GM18498 (cell line): ENCODE measurements at regions not wholly inside any gene's neighbourhood (a gene's known extent, or its start where the extent isn't known, plus 50 kb on each side); places are given as distances from the start of the nearest gene placed in this dataset.
"Not testable (repeated sequence)": the region's sequence is repeated elsewhere in the genome, so short reads cannot be mapped to it uniquely, and the experiment has no call there.

Experiments used
- ATAC-seq: cut with Tn5 transposase; IDR thresholded peaks from one replicate; pipeline ENCODE4 v1.9.1; 2021; ENCODE audit warnings: mild to moderate bottlenecking, moderate library complexity; ENCODE audit not compliant: unreplicated experiment

GRCh38 chr6:80942911-80943310, 809.6 kb downstream of the TENT5A start:
- no peak for ATAC-seq

GRCh38 chr6:80940976-80941375, 811.5 kb downstream of the TENT5A start:
- no peak for ATAC-seq

GRCh38 chr6:80940571-80940970, 811.9 kb downstream of the TENT5A start:
- no peak for ATAC-seq

GRCh38 chr6:80939898-80940297, 812.6 kb downstream of the TENT5A start:
- ATAC-seq, result no peak

DNA sequence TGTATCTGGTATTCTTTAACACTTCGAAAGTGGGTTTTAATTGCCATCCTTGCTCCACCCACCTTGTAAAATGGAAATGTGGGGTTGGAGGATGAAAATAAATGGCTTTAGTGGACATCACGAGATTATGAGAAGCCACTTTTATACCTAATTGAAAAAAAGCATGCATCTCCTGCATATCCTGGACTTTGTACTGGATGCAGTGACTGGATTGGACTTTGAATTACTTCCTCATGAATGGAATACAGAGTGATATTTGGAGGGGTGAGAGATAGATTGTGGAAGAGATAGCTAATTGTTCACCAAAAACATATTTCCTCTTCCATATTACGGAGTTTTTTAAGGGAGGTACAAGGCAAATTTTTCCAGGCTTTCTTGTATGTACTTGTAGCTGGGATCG, 813.0 kb downstream of the TENT5A start:
- no peak for ATAC-seq

DNA sequence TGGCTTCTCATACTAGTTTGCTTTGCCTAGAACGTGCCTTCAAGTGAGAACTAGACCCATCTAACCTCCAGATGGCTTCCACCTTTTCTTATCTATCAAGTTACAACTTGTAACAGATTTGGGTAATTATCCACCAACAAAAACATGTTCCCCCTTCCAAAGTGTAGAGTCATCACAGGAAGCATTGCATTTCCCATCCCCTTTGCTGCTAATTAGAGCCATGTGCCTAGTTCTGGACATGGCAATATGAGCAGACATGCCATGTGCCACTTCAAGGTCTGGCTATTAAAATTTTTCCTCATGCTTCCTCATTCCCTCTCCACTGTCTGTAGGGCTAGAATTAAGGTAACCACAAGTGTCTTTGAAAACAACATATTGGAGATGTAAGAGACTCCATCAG, 814.4 kb downstream of the TENT5A start:
- ATAC-seq, result no peak

- ATAC-seq, result no peak
These were observed 820.1 kb downstream of the TENT5A start for GRCh38 chr6:80932359-80932758.

- no peak for ATAC-seq
These were observed 822.1 kb downstream of the TENT5A start for GRCh38 chr6:80930376-80930775.

DNA sequence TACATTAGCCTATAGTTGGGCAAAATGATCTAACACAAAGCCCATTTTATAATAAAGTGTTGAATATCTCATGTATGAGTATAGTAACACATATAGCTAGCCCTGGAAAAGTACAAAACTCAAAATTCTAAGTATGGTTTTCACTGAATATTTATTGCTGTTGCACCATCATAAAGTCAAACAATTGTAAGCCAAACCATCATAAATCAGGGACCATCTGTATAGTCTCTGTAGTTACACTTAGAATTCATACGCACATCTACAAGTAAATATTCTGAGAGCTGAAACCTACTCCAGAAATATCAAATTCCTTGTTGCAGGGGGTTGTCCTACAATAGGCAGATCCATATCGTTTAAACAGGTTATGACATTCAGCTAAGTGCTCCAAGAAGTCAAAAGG, 817.3 kb downstream of the BCKDHB start:
- no peak for ATAC-seq

DNA sequence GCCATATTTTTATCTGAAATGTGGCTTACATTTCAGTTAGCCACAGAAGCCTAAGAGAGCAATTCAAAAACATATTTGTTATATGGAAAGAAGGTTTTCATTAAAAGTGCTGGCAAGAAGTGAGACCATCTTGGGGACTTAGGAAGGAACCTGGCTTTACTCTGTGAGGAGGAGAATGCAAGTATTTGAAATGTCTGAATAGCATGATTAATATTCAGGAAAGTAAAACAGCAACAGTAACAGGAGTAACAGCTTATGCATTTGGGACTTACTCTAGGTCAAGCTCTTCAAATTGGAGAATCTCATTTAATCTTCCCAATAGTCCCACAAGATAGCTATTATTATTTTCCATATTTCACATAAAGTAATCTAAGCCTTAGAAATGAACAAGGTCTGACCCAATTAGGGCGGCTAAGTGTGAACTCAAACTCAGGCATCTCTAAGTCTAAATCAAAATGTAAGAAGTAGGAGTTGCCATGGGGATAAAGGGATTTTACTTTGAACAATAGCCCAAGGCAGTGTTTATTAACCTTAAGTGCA, 816.5 kb downstream of the BCKDHB start:
- no peak for ATAC-seq

DNA sequence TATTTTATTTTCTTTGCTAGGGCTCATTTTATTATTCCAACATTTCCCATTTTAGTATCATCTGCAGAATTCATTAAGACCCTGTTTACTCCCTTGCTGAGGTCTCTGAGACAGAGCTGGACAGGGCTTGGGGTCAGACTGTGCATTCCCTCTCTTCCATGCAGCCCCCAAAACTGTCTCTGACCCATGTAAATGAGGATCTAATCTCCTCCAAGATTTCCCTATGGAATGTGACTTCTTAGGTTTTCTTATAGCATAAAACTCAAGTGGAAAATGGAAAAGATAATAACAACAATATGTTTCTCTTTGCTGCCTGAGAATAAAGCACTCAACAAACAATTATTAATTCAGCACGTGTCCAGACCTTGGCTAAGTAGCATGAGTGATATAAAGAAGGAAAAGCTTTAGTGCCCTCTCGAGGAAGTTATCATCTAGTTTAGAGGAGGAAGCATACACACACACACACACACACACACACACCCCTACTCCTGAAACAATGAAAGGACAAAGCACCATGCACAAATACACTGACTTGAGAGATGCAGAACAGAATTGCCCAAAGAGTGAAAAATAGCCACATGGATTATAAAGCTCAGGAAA, 815.5 kb downstream of the BCKDHB start:
- no peak for ATAC-seq

- ATAC-seq, result no peak
These were observed 801.4 kb downstream of the BCKDHB start for GRCh38 chr6:80907831-80908230.

DNA sequence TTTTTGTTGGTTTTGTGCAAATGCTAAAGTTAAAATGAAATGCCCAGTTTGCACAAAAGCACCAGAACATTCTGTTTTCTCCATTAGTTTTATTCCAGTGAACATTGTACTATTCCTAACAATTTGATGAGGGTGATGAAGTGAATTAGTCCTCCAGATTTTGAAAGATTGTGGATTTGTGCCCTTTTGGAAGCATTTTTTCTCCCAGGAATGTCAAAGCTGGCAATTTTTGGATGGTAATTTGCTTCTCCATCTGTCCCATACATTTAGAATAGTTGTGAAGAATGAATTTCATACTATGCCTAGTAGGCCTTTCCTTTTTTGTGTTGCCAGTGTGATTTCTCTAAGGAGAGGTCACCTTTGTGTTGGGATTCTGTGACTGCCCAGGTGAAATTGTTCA, 797.2 kb downstream of the BCKDHB start:
- no peak for ATAC-seq

DNA sequence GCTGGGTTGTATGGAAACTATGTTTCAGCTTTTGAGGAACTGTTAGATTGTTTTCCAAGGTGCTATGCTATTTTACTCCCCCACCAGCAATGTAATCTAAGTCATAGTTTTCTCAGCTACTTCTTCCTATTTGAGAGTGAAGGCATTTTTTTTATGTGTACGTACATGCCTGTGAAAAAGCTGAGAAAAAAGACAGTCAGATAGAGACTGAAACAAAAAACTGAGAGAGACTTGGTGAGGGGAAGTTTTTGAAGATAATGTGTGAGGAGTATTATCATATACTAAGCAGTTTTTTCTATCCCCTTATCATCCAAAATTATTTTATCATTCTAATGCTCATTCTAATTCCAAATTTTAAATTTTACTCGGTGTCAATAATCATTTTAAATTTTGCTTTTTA, 780.0 kb downstream of the BCKDHB start:
- peak; percentile 90 for ATAC-seq

DNA sequence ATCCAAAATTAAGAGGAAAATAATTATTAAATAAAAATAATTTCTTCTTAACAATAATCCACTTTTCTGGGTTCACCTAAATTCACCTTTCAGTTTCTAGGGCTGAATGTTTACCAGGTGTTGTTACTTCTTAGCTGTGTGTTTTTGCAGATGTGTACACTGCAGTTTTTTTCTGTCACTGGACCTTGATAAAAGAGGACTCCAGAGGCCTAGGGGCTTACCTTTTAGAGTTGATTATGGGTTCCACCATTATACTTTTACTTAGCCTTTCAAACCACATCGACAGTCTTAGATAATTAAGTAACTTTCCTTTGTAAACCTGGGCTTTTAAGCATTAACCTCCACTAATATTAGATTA, 766.5 kb downstream of the BCKDHB start:
- ATAC-seq, result no peak

DNA sequence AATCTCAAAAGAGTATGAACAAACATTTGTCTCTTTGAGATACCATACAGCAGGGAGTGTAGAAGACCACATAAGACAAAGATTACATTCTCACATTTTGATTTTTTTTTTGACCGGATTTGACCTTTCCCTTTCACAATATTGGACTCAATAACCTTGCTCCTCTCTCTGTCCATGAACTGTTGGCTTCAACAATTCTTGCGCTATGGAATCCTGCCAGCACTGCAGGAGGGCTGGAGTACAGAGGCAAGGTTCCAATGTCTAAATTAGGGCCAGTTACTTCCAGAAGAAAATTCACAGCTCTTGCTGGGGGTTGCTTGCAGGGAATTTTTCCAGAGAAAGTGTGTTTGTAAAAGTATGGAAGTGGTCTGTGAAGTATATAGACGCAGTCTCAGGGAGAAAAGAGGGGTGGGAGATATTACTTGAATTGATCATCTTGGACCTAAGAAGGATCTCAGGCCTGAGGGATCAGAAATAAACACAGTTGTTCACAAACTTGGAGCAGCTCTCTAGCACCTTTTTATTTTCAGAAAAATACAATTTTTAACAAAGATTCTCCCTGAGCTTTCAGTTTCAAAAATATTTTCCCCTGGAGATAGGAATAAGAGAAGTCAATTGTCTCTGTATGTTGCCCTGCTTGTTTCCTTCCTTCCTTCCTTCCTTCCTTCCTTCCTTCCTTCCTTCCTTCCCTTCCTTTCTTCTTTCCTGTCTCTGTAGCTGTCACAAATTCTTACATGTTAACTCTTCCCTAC, 765.9 kb downstream of the BCKDHB start:
- ATAC-seq, result no peak

- ATAC-seq, result no peak
These were observed 756.3 kb downstream of the BCKDHB start for GRCh38 chr6:80862756-80863155.

DNA sequence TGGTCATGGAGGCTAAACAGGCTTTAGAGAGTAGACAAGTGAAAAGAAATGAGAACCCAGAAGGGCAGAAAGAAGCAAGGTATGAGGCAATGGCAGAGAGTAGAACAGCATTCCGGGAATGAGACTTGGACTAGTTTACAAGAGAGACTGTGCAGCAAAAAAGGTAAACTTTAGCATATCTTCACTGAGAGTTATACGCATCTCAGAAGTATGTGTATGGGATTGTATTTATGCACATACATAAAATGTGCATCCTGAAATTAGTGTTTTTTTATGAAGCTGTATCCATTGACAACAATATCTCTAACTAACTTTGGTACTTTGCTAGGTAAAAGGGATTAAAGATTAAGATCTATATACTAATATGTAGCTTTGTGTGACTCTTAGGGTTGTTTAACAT, 753.6 kb downstream of the BCKDHB start:
- no peak for ATAC-seq

DNA sequence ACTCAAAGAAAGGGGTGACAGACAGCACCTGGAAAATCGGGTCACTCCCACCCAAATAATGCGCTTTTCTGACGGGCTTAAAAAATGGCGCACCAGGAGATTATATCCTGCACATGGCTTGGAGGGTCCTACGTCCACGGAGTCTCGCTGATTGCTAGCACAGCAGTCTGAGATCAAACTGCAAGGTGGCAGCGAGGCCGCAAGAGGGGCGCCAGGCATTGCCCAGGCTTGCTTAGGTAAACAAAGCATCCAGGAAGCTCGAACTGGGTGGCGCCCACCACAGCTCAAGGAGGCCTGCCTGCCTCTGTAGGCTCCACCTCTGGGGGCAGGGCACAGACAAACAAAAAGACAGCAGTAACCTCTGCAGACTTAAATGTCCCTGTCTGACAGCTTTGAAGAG, 741.5 kb downstream of the BCKDHB start:
- not testable (repeated sequence) for ATAC-seq

DNA sequence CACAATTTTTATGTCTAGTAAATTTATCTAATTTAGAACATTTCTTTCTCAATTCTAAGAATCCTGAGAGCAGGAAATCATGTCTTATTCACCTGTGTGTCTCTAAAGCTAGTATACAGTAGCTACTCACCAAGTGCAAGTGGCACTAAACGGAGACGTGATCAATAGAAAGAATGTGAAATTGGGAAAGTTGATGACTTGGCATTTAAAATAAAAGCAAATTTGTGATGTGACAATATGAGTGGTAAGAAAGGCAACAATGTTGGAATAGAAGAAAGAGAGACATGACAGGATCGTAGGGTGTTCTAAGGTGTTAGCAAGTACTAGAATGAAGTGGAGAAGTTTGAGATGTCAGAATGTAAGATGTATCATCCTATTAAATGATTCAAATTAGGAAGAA, 725.9 kb downstream of the BCKDHB start:
- no peak for ATAC-seq

DNA sequence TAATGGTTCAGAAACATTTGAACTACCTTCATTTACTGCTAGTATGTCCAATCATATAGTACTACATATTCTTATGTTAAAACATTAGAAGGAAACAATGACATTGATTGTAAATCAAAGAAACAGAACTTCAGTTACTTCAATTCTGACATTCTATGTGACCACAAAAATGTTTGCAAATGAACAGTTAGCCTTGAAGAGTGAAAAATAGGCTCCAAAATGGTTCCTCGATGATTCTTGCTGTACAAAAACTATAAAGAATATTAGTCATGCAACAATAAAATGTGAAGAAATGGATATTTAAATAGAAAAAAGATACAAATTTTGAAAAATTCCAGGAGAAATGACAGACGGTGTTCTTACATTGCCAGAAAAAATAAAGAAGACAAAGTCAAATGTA, 686.9 kb downstream of the BCKDHB start:
- ATAC-seq, result no peak

- ATAC-seq, result no peak
These were observed 685.7 kb downstream of the BCKDHB start for GRCh38 chr6:80792151-80792550.
